ENCODE measurements at regions not wholly inside any gene's neighbourhood (a gene's known extent, or its start where the extent isn't known, plus 50 kb on each side); places are given as distances from the start of the nearest gene placed in this dataset.

- no peak for TF ChIP-seq CTCF (conservative IDR thresholded peaks at IDR 0.05; ENCODE audit: low read depth in 2 of 2)
- TF ChIP-seq REST (IDR thresholded peaks at IDR 0.05; ENCODE audit: unreplicated experiment): no peak
- no peak for TF ChIP-seq POLR2AphosphoS5 (IDR thresholded peaks at IDR 0.05; ENCODE audit: low read depth)
- no peak for TF ChIP-seq EZH2 (IDR thresholded peaks at IDR 0.05; ENCODE audit: low read depth, unreplicated experiment)
- no peak for TF ChIP-seq CREB1 (CRISPR knock-in tag; IDR thresholded peaks at IDR 0.05; ENCODE audit: low read depth)
- TF ChIP-seq STAT1 (IDR thresholded peaks at IDR 0.05; ENCODE audit: unreplicated experiment): no peak
- no peak for TF ChIP-seq ZNF331 (CRISPR knock-in tag; IDR thresholded peaks at IDR 0.05; ENCODE audit: low read depth)
- TF ChIP-seq EZH2phosphoT487 (IDR thresholded peaks at IDR 0.05; ENCODE audit: unreplicated experiment): no peak
- no peak for TF ChIP-seq ZNF114 (CRISPR knock-in tag; IDR thresholded peaks at IDR 0.05)
- TF ChIP-seq NANOG (IDR thresholded peaks at IDR 0.05; ENCODE audit: borderline replicate concordance): no peak
These were observed 385.0 kb upstream of the SLC30A5 start for GRCh38 chr5:68708842-68709170.

Measured in GM23338 (cell line).